Cardiac muscle cell (in vitro differentiated cells and primary cell): ENCODE measurements at regions not wholly inside any gene's neighbourhood (a gene's known extent, or its start where the extent isn't known, plus 50 kb on each side); places are given as distances from the start of the nearest gene placed in this dataset.

Experiments
- DNase-seq, 2 donors: peaks; one replicate each; pipeline versions ENCODE4 v3.0.0 to v3.0.0-alpha.2; 2010 to 2017; ENCODE audit warnings: low read depth in 1 of 2, low spot score in 1 of 2
- H3K27ac ChIP-seq: fragments of 200-600 bp; sonication (generic); 2 replicates; pipeline ENCODE4 v1.5.1; 2016
- H3K27me3 ChIP-seq: fragments of 200-600 bp; sonication (generic); 2 replicates; pipeline ENCODE4 v1.6.0; 2016; ENCODE audit warnings: control low read depth
- H3K36me3 ChIP-seq: fragments of 200-600 bp; sonication (generic); 2 replicates; pipeline ENCODE4 v1.5.1; 2016; ENCODE audit warnings: control low read depth
- H3K4me1 ChIP-seq: fragments of 200-600 bp; sonication (generic); 2 replicates; pipeline ENCODE4 v1.8.1; 2017; ENCODE audit warnings: low read depth, mild to moderate bottlenecking, mixed run types
- H3K4me3 ChIP-seq: fragments of 200-600 bp; sonication (generic); 2 replicates; pipeline ENCODE4 v1.5.1; 2016; ENCODE audit warnings: mild to moderate bottlenecking
- H3K9me3 ChIP-seq: fragments of 200-600 bp; sonication (generic); 2 replicates; pipeline ENCODE4 v1.5.1; 2017; ENCODE audit warnings: low read depth, mild to moderate bottlenecking, control low read depth
- CTCF ChIP-seq: IDR thresholded peaks from 2 replicates; pipeline ENCODE4 v1.5.1; 2012; ENCODE audit warnings: low read depth, mild to moderate bottlenecking, low read length

GRCh38 chr14:82724316-82724715 lies 1190.7 kb upstream of the SEL1L start:
- no peaks in the 10 kb centered on the region for H3K36me3 ChIP-seq
- H3K4me1 ChIP-seq, result no peaks in the 10 kb centered on the region
- H3K9me3 ChIP-seq, result no peaks in the 10 kb centered on the region
- no peak overlapping the region for H3K27ac ChIP-seq
- DNase-seq, result peak in 1 of 2 donors; percentile 36
- no peak overlapping the region for H3K4me3 ChIP-seq
- no peaks in the 10 kb centered on the region for H3K27me3 ChIP-seq
- TF ChIP-seq CTCF, result no peak

GRCh38 chr14:82725213-82725612 lies 1191.6 kb upstream of the SEL1L start:
- H3K36me3 ChIP-seq, result no peaks in the 10 kb centered on the region
- H3K27me3 ChIP-seq, result no peaks in the 10 kb centered on the region
- H3K27ac ChIP-seq, result no peak overlapping the region
- peak in 1 of 2 donors; percentile 50 for DNase-seq
- no peak overlapping the region for H3K4me3 ChIP-seq
- TF ChIP-seq CTCF, result no peak
- no peaks in the 10 kb centered on the region for H3K4me1 ChIP-seq
- H3K9me3 ChIP-seq, result no peaks in the 10 kb centered on the region

- no peak for TF ChIP-seq CTCF
- H3K9me3 ChIP-seq, result no peaks in the 10 kb centered on the region
- H3K4me1 ChIP-seq, result no peaks in the 10 kb centered on the region
- DNase-seq, result no peak
- H3K36me3 ChIP-seq, result no peaks in the 10 kb centered on the region
- no peak overlapping the region for H3K27ac ChIP-seq
- H3K4me3 ChIP-seq, result no peak overlapping the region
- no peaks in the 10 kb centered on the region for H3K27me3 ChIP-seq
Observed at GRCh38 chr14:82731526-82731925, 1197.9 kb upstream of the SEL1L start.

- no peak for TF ChIP-seq CTCF
- no peaks in the 10 kb centered on the region for H3K27me3 ChIP-seq
Observed at GRCh38 chr14:82740547-82740946, 1206.9 kb upstream of the SEL1L start.

GRCh38 chr14:82755476-82755875 lies 1221.8 kb upstream of the SEL1L start:
- H3K27me3 ChIP-seq, result no peaks in the 10 kb centered on the region
- DNase-seq, result no peak
- no peaks in the 10 kb centered on the region for H3K36me3 ChIP-seq
- H3K27ac ChIP-seq, result no peak overlapping the region
- no peak for TF ChIP-seq CTCF
- no peaks in the 10 kb centered on the region for H3K4me1 ChIP-seq
- no peaks in the 10 kb centered on the region for H3K9me3 ChIP-seq
- H3K4me3 ChIP-seq, result no peak overlapping the region

More at GRCh38 chr14:82740547-82740946, 1206.9 kb upstream of the SEL1L start:
- H3K27ac ChIP-seq, result no peak overlapping the region
- no peaks in the 10 kb centered on the region for H3K9me3 ChIP-seq
- H3K4me1 ChIP-seq, result no peaks in the 10 kb centered on the region
- no peak for DNase-seq
- H3K4me3 ChIP-seq, result no peak overlapping the region
- no peaks in the 10 kb centered on the region for H3K36me3 ChIP-seq

GRCh38 chr14:82755923-82756322 lies 1222.3 kb upstream of the SEL1L start:
- H3K4me3 ChIP-seq, result no peak overlapping the region
- no peaks in the 10 kb centered on the region for H3K9me3 ChIP-seq
- TF ChIP-seq CTCF, result no peak
- no peaks in the 10 kb centered on the region for H3K36me3 ChIP-seq
- no peak overlapping the region for H3K27ac ChIP-seq
- no peak for DNase-seq
- no peaks in the 10 kb centered on the region for H3K27me3 ChIP-seq
- no peaks in the 10 kb centered on the region for H3K4me1 ChIP-seq
